NCI-H345 (cell line): ENCODE measurements at regions not wholly inside any gene's neighbourhood (a gene's known extent, or its start where the extent isn't known, plus 50 kb on each side); places are given as distances from the start of the nearest gene placed in this dataset.
"Not testable (repeated sequence)": the region's sequence is repeated elsewhere in the genome, so short reads cannot be mapped to it uniquely, and the experiment has no call there.

Experiments
- DNase-seq: peaks from one replicate; lab custom pipeline; 2025; lab: John Stamatoyannopoulos, UW

- no peak for DNase-seq
These were observed 501.9 kb upstream of the ZFP42 start for GRCh38 chr4:187493661-187494060.

- no peak for DNase-seq
These were observed 495.6 kb upstream of the ZFP42 start for GRCh38 chr4:187499956-187500355.

- DNase-seq = no peak
These were observed 494.8 kb upstream of the ZFP42 start for GRCh38 chr4:187500796-187501195.

DNA sequence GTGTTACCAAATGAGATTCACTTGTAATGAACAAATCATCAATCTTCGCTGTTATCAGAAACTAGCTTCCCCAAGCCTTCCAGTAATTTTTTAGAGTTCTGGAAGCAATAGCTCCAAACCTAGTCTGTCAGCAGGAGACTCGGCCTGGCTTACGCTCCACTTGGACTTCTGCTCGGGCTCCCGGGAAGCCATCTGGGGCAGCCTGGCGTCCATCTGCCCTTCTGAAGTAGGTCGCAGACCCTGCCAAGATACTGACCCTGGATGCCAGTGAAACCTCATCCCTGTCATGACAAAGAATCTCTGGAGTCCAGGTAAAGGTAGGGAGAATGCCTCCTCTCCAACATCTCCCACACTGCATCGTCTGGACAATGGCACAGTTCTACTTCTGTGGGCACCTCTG lies 493.8 kb upstream of the ZFP42 start:
- no peak for DNase-seq

- DNase-seq = no peak
These were observed 490.4 kb upstream of the ZFP42 start for GRCh38 chr4:187504974-187505797.

- not testable (repeated sequence) for DNase-seq
These were observed 489.8 kb upstream of the ZFP42 start for GRCh38 chr4:187505798-187506141.

DNA sequence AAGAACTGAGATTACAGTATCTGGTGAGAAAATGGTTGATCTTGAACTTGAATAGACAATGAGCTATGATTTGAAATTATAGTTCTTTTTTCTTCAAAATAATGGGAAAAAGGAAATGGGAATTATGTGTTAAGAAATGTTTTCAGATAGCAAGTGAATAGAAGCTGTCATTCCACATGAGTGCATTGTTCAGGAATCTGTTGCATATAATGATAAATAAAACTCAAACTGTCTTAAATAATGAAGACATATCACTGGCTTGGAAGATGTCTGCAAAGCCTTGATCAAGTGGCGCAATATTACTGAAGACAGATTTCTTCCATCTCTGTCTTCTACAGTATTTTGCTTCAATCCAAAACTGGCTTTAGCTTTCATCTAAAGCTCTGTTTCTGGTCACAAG lies 479.3 kb upstream of the ZFP42 start:
- DNase-seq = no peak

DNA sequence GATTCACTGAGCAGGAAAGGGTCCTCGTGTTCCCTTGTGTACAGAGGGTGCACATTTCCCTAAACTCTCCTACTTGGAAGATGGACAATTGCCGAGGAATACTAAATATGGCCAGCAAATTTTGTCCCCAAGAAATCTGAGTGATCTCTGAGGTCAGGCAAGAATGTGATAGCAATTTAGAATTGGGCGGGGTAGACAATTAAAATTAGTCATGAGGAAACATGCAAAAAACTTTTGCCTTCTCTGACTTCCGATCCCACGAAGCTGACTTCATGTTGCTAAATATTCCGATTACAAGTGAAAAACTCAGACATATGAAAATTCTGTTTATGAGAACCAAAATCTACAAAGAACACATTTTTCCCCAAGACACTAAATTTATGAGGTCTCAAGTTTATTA lies 453.9 kb upstream of the ZFP42 start:
- DNase-seq = no peak

DNA sequence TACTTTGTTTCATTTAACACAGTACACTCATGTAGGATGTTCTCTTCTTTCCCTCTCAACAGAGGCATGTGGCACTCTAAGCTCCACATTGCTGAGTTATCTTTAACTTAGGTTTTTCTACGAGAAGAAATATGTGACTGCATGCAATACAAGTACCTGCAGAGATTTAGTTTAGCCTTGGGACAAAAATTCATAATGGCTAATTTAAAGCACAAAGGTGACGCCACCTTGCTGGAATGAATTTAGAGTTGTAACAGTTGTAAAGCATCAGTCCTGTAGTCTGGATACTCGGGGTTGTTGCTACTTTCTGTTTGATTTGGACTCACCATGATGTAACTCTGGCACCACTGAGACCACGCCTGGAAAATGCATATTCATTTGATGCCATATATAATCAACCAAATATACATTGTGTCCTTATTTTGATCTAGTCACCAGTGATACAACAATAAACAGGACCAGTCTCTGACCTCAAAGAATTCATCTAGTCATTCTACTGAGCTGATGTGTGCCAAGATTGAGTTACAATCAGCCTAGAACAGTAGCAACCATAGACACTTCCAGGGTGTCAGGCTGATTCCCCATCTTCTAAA lies 451.0 kb upstream of the ZFP42 start:
- no peak for DNase-seq

DNA sequence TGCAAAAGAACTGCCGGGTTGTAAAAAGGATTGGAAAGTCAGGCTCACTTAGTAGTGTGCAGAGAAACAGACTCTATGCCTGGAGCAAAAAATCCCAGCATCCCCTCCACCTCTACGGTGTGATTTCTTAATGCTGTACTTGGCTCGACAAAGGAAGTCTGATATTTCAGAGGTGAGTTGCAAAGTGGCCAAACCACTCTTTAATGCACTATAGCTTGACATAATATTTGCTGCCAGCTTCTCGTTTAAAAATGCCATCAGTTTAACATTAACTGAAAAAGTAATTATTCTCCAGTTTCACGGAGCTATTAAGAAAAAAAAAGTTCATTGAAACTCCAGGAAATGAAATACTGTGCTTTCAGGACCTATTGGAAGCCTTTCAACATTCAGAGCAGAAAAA lies 448.3 kb upstream of the ZFP42 start:
- no peak for DNase-seq

DNA sequence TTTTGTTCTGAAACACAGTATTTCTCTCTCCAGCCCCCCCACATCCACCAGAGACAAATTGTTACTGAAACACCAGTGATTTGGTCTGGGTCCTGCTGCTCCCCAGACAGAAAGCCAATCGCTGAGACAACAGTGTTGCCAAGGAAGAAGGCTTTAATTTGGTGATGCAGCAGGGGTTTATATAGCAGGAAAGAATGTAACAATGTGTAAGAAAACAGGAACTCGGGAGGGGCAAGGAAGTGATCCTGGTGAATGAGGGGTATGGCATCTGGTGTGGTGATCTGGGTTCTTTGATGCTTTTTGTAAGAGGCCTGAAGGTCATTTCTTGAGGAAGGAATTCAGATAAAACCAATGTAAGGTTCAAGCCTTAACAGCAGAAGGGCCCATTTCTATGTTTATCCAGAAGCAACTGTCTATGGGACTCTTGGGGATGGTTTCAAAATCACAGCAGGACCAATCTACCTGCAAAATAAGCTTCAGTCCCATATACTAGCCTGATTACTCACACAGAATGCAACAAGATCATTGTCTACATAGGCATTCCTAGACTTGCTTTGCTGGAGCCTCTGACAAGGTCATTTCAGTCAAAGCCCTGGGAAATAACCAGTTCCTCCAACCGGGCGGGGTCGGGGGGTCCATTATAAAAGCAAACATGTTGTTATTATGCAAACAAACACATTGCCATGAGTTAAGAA lies 445.2 kb upstream of the ZFP42 start:
- no peak for DNase-seq

- no peak for DNase-seq
These were observed 442.8 kb upstream of the ZFP42 start for GRCh38 chr4:187552781-187553180.

- no peak for DNase-seq
These were observed 440.4 kb upstream of the ZFP42 start for GRCh38 chr4:187555174-187555573.

- no peak for DNase-seq
These were observed 437.2 kb upstream of the ZFP42 start for GRCh38 chr4:187558391-187558790.

GRCh38 chr4:187562345-187562744 lies 433.2 kb upstream of the ZFP42 start:
- no peak for DNase-seq

GRCh38 chr4:187565416-187565815 lies 430.2 kb upstream of the ZFP42 start:
- DNase-seq = no peak

- no peak for DNase-seq
These were observed 425.7 kb upstream of the ZFP42 start for GRCh38 chr4:187569871-187570270.

DNA sequence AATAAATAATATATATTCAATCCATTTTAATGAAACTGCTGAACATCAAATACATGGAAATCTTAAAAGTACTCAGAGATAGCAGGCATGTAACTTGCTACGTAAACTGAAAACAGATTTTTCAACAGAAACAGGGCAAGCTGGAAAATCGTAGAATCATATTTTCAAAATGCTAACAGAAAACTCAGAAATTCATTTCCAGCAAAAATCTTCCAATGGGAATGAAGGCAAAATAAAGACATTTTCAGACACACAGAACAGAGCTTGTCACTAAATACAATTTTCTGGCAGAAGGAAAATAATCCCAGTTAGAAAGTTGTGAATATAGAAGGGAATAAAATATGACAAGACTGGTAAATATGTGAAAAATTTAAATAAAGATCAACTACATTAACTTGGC lies 419.9 kb upstream of the ZFP42 start:
- no peak for DNase-seq

GRCh38 chr4:187576751-187577150 lies 418.8 kb upstream of the ZFP42 start:
- DNase-seq = peak; percentile 9

GRCh38 chr4:187577941-187578480 lies 417.6 kb upstream of the ZFP42 start:
- DNase-seq = no peak

DNA sequence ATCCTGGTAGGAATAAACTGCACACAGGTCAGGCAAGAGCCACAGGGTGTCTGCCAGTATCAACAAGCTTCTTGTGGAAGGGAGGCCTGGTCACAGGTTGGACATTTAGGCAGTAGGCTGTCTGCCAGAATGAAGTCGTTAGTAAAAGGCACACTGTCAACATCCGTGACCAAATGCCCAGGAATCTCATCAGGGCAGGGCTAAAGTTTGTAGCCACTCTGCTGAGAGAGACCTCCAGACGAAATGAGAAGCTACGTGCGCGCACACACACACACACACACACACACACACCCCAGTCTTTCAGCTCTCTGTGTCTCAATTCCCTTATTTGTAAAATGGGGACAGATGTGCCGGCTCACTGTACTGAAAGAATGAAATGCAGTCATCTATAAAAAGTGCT lies 408.7 kb upstream of the ZFP42 start:
- DNase-seq = no peak

DNA sequence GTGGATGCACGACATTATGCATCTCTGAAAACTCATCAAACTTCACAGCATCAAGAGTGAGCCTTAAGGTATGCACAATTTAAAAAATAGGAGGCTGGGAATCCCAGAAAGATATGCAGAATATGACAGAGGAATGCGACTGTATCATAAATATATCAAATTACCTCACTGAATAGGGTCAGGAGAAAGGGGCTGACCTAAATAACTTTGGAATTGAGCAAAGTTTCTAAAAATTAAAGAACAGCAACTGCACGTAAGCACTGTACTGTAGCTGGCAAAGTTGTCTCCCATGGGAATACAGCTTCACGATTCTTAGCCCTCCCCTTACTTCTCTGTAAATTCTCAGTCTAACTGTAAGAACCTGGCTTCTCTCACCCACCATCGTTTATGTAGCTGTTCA lies 397.4 kb upstream of the ZFP42 start:
- DNase-seq = no peak
